BLaER1 treated with 17β-estradiol and CSF1 and Interleukin-3, amounts not matched to agents 10 nM and 100 nM (cell line): ENCODE measurements at regions not wholly inside any gene's neighbourhood (a gene's known extent, or its start where the extent isn't known, plus 50 kb on each side); places are given as distances from the start of the nearest gene placed in this dataset.
"Not testable (repeated sequence)": the region's sequence is repeated elsewhere in the genome, so short reads cannot be mapped to it uniquely, and the experiment has no call there.

Experiments
- H3K27ac ChIP-seq, 11 experiments: shearing (Covaris generic); formaldehyde crosslinking; 2 replicates each; pipeline ENCODE4 v1.8.1; 2022
- H3K27me3 ChIP-seq, 11 experiments: shearing (Covaris generic); formaldehyde crosslinking; 2 replicates each; pipeline ENCODE4 v1.8.1; 2022
- H3K36me3 ChIP-seq, 11 experiments: shearing (Covaris generic); formaldehyde crosslinking; 2 replicates each; pipeline ENCODE4 v1.8.1; 2022
- H3K4me1 ChIP-seq, 10 experiments: shearing (Covaris generic); formaldehyde crosslinking; 2 replicates each; pipeline ENCODE4 v1.8.1; 2022
- H3K4me2 ChIP-seq, 11 experiments: shearing (Covaris generic); formaldehyde crosslinking; 2 replicates each; pipeline ENCODE4 v1.8.1; 2022
- H3K4me3 ChIP-seq, 10 experiments: shearing (Covaris generic); formaldehyde crosslinking; 2 replicates each; pipeline ENCODE4 v1.8.1; 2022
- H3K9ac ChIP-seq, 11 experiments: shearing (Covaris generic); formaldehyde crosslinking; 2 replicates each; pipeline ENCODE4 v1.8.1; 2022
- H3K9me3 ChIP-seq, 11 experiments: shearing (Covaris generic); formaldehyde crosslinking; replicated peaks in 1 of 11; 2 replicates each; pipeline ENCODE4 v1.8.1; 2022
- H4K20me1 ChIP-seq, 11 experiments: shearing (Covaris generic); formaldehyde crosslinking; 2 replicates each; pipeline ENCODE4 v1.8.1; 2022
- Cebpa-rat ChIP-seq, 11 experiments: shearing (Covaris generic); IDR thresholded peaks; 2 replicates each; pipeline ENCODE4 v1.8.1; 2022

DNA sequence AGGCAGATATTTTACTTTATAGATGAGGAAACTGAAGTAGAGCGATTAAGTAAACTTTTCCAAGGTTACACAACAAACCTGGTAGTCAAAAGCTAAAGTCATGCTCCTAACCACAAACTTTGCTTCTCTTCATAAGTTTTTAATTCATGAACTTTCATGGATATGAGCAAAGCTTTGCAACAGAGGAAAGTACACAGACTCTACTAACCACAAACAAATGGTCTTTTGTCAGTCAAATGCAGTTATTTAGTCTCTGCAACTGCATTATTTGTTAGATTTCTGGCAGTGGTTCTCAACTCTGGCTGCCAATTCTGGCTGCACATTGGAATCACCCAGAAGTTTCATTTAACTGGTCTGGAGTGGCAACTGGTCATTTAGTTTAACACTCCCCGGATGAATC is 140.6 kb upstream of the TMEM168 start:
- Histone ChIP-seq H3K9ac (peak overlapping the region in 4 of 11 experiments; percentile 25 to 56 (median 41); a peak in 7 of 22 replicates), H3K9me3 (no peaks in the 10 kb centered on the region), H3K27me3 (no peaks in the 10 kb centered on the region), H4K20me1 (peaks cover 0 to 72% (median 0%) of the 10 kb centered on the region in 11 experiments; a peak in 8 of 22 replicates), H3K4me1 (peaks cover 0 to 77% (median 5%) of the 10 kb centered on the region in 10 experiments; a peak in 11 of 20 replicates), H3K4me2 (peak overlapping the region in 7 of 11 experiments; percentile 1 to 77 (median 39); a peak in 12 of 22 replicates), H3K4me3 (no peak overlapping the region), H3K27ac (peak overlapping the region in 8 of 11 experiments; percentile 11 to 72 (median 57); a peak in 12 of 22 replicates), H3K36me3 (peaks cover 5 to 27% (median 13%) of the 10 kb centered on the region in 11 experiments; a peak in 16 of 22 replicates)
- no peak for TF ChIP-seq Cebpa-rat (IDR thresholded peaks at IDR 0.05)

- Histone ChIP-seq H3K4me2 (peak overlapping the region in 4 of 11 experiments; percentile 2 to 77 (median 26); a peak in 5 of 22 replicates), H3K4me3 (no peak overlapping the region), H3K36me3 (peaks cover 5 to 25% (median 12%) of the 10 kb centered on the region in 11 experiments; a peak in 16 of 22 replicates), H3K9ac (no peak overlapping the region), H3K9me3 (no peaks in the 10 kb centered on the region; a peak in 1 of 22 replicates), H3K27me3 (no peaks in the 10 kb centered on the region), H3K4me1 (peaks cover 0 to 63% (median 5%) of the 10 kb centered on the region in 10 experiments; a peak in 11 of 20 replicates), H4K20me1 (peaks cover 0 to 67% (median 0%) of the 10 kb centered on the region in 11 experiments; a peak in 8 of 22 replicates), H3K27ac (peak overlapping the region in 2 of 11 experiments; percentile 6 to 24; a peak in 1 of 22 replicates)
- TF ChIP-seq Cebpa-rat (IDR thresholded peaks at IDR 0.05), result no peak
Measured at GRCh38 chr7:112929421-112929820, 139.2 kb upstream of the TMEM168 start.

GRCh38 chr7:112926018-112926417 is 135.8 kb upstream of the TMEM168 start:
- no peak for TF ChIP-seq Cebpa-rat (IDR thresholded peaks at IDR 0.05)
- H3K9me3 ChIP-seq, result peaks cover 6 to 13% (median 10%) of the 10 kb centered on the region in 11 experiments; a peak in 18 of 22 replicates

DNA sequence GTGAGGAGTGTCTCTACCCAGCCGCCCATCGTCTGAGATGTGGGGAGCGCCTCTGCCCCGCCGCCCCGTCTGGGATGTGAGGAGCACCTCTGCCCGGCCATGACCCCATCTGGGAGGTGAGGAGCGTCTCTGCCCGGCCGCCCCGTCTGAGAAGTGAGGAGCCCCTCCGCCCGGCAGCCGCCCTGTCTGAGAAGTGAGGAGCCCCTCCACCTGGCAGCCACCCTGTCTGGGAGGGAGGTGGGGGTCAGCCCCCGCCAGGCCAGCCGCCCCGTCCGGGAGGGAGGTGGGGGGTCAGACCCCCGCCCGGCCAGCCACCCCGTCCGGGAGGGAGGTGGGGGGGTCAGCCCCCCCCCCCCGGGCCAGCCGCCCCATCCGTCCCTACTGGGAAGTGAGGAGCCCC is 132.4 kb upstream of the TMEM168 start:
- peaks cover 0 to 18% (median 0%) of the 10 kb centered on the region in 11 experiments; a peak in 5 of 22 replicates for H3K36me3 ChIP-seq
- not testable (repeated sequence) for H3K4me2 ChIP-seq, H3K27ac ChIP-seq, H3K9ac ChIP-seq, H3K4me3 ChIP-seq, H3K27me3 ChIP-seq, H3K4me1 ChIP-seq
- peaks cover 0 to 17% (median 0%) of the 10 kb centered on the region in 11 experiments; a peak in 4 of 22 replicates for H4K20me1 ChIP-seq
- H3K9me3 ChIP-seq, result peaks cover 6 to 13% (median 10%) of the 10 kb centered on the region in 11 experiments; a peak in 18 of 22 replicates

More at GRCh38 chr7:112926018-112926417, 135.8 kb upstream of the TMEM168 start:
- Histone ChIP-seq H3K4me2 (no peak overlapping the region), H3K27me3 (no peaks in the 10 kb centered on the region), H3K36me3 (peaks cover 0 to 18% (median 0%) of the 10 kb centered on the region in 11 experiments; a peak in 5 of 22 replicates), H4K20me1 (peaks cover 0 to 45% (median 0%) of the 10 kb centered on the region in 11 experiments; a peak in 5 of 22 replicates), H3K4me3 (no peak overlapping the region), H3K27ac (no peak overlapping the region), H3K9ac (no peak overlapping the region), H3K4me1 (peaks cover 0 to 30% (median 4%) of the 10 kb centered on the region in 10 experiments; a peak in 11 of 20 replicates)

GRCh38 chr7:112916431-112916830 is 126.2 kb upstream of the TMEM168 start:
- peaks cover 21 to 48% (median 34%) of the 10 kb centered on the region in 11 experiments; a peak in 20 of 22 replicates for H3K36me3 ChIP-seq
- not testable (repeated sequence) for H3K9me3 ChIP-seq, H3K4me1 ChIP-seq, H3K4me3 ChIP-seq, H3K27me3 ChIP-seq, H3K4me2 ChIP-seq, H3K9ac ChIP-seq, H3K27ac ChIP-seq
- peaks cover 0 to 24% (median 0%) of the 10 kb centered on the region in 11 experiments; a peak in 2 of 22 replicates for H4K20me1 ChIP-seq

GRCh38 chr7:112908086-112908485 is 117.9 kb upstream of the TMEM168 start:
- no peak overlapping the region for H3K4me2 ChIP-seq
- peaks cover 0 to 35% (median 0%) of the 10 kb centered on the region in 11 experiments; a peak in 4 of 22 replicates for H4K20me1 ChIP-seq
- H3K27me3 ChIP-seq, result no peaks in the 10 kb centered on the region
- no peak overlapping the region for H3K4me3 ChIP-seq
- no peak overlapping the region for H3K27ac ChIP-seq
- peaks cover 0 to 10% (median 0%) of the 10 kb centered on the region in 10 experiments; a peak in 2 of 20 replicates for H3K4me1 ChIP-seq
- H3K9me3 ChIP-seq, result peaks cover 23 to 44% (median 34%) of the 10 kb centered on the region in 11 experiments
- peaks cover 25 to 75% (median 51%) of the 10 kb centered on the region in 11 experiments for H3K36me3 ChIP-seq
- no peak overlapping the region for H3K9ac ChIP-seq
- no peak for TF ChIP-seq Cebpa-rat (IDR thresholded peaks at IDR 0.05)

DNA sequence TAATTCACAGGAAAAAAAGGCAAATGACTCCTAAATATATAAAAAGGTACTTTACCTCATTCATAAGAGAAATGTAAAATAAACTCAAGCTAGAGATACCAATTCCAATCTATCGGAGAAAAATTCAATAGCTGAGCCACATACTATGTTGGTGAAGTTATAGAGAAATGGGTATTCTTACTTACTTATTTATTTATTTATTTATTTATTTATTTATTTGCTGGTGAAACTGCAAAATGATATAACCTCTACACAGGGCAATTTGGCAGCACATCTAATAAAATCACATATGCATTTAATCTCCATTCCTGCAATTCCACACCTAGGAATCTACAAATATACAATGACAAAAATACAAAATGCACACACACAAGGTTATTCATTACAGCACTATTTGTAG is 117.5 kb upstream of the TMEM168 start:
- no peak overlapping the region for H3K4me3 ChIP-seq
- peaks cover 21 to 71% (median 46%) of the 10 kb centered on the region in 11 experiments for H3K36me3 ChIP-seq
- H3K9me3 ChIP-seq, result peaks cover 23 to 44% (median 34%) of the 10 kb centered on the region in 11 experiments
- no peaks in the 10 kb centered on the region for H3K27me3 ChIP-seq
- TF ChIP-seq Cebpa-rat (IDR thresholded peaks at IDR 0.05), result no peak
- peaks cover 0 to 39% (median 0%) of the 10 kb centered on the region in 11 experiments; a peak in 5 of 22 replicates for H4K20me1 ChIP-seq
- no peak overlapping the region for H3K9ac ChIP-seq
- H3K4me1 ChIP-seq, result peaks cover 0 to 10% (median 0%) of the 10 kb centered on the region in 10 experiments; a peak in 2 of 20 replicates
- no peak overlapping the region for H3K4me2 ChIP-seq
- H3K27ac ChIP-seq, result no peak overlapping the region

DNA sequence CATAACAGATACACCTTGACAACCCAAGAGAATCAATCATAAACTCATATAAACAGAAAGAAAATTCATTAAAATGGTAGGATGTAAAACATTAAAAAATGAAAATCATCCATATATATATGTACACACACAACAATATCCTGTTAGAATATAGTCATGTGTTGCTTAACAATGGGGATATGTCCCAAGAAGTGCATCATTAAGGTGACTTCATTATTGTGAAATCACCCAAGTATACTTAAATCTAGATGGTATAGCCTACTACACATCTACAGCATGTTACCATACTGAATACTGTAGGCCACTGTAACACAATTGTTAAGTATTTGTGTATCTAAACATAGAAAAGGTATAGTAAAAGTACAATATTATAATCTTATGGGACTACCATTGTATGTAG is 115.8 kb upstream of the TMEM168 start:
- Histone ChIP-seq H3K36me3 (peaks cover 16 to 67% (median 33%) of the 10 kb centered on the region in 11 experiments), H3K27me3 (no peaks in the 10 kb centered on the region), H3K9me3 (peaks cover 19 to 31% (median 28%) of the 10 kb centered on the region in 11 experiments), H3K27ac (no peak overlapping the region), H3K4me1 (peaks cover 0 to 10% (median 0%) of the 10 kb centered on the region in 10 experiments; a peak in 2 of 20 replicates), H3K4me3 (no peak overlapping the region), H4K20me1 (peaks cover 0 to 43% (median 0%) of the 10 kb centered on the region in 11 experiments; a peak in 5 of 22 replicates), H3K4me2 (no peak overlapping the region), H3K9ac (no peak overlapping the region)
- no peak for TF ChIP-seq Cebpa-rat (IDR thresholded peaks at IDR 0.05)

GRCh38 chr7:112905413-112905812 is 115.2 kb upstream of the TMEM168 start:
- Histone ChIP-seq H3K4me1 (peaks cover 0 to 10% (median 0%) of the 10 kb centered on the region in 10 experiments; a peak in 2 of 20 replicates), H3K9ac (no peak overlapping the region), H3K36me3 (peaks cover 12 to 67% (median 27%) of the 10 kb centered on the region in 11 experiments; a peak in 19 of 22 replicates), H3K9me3 (peaks cover 17 to 28% (median 23%) of the 10 kb centered on the region in 11 experiments; a peak in 21 of 22 replicates), H3K4me2 (no peak overlapping the region), H3K27ac (no peak overlapping the region), H4K20me1 (peaks cover 0 to 45% (median 0%) of the 10 kb centered on the region in 11 experiments; a peak in 5 of 22 replicates), H3K27me3 (no peaks in the 10 kb centered on the region), H3K4me3 (no peak overlapping the region)
- TF ChIP-seq Cebpa-rat (IDR thresholded peaks at IDR 0.05), result no peak
